ENCODE measurements at regions not wholly inside any gene's neighbourhood (a gene's known extent, or its start where the extent isn't known, plus 50 kb on each side); places are given as distances from the start of the nearest gene placed in this dataset.

DNA sequence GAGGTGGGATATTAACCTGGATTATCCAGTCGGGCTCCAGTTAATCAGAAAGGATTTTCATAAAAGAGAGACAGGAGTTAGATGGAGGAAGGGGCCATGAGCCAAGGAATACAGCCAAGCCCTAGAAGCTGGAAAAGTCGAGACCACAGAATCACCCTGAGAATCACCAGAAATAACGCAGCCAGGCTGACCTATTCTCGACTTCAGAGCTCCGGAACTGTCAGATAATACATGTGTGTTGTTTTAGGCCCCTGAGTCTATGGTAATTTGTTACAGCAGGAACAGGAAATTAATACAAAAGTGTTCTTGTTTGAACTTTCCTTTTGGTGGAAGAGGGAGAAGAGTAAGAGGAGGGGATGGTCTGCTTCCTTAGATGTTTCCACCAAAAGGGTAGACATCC lies 208.1 kb downstream of the JCAD start:
- TF ChIP-seq POLR2A (IDR thresholded peaks at IDR 0.05) (no peak), CTCF (IDR thresholded peaks at IDR 0.05) (no peak)

Measured in thyroid gland (tissue), 4 donors.